Inflammatory macrophage (primary cell): ENCODE measurements at regions not wholly inside any gene's neighbourhood (a gene's known extent, or its start where the extent isn't known, plus 50 kb on each side); places are given as distances from the start of the nearest gene placed in this dataset.

Source experiments
- DNase-seq, 2 donors: peaks; one replicate each; pipeline ENCODE4 v3.0.0-alpha.2; 2020 to 2022

- no peak for DNase-seq
These were observed 122.8 kb upstream of the MTNR1B start for GRCh38 chr11:92846491-92847125.

- no peak for DNase-seq
These were observed 120.9 kb upstream of the MTNR1B start for GRCh38 chr11:92848578-92848977.

- no peak for DNase-seq
These were observed 119.1 kb upstream of the MTNR1B start for GRCh38 chr11:92850296-92850826.

- no peak for DNase-seq
These were observed 117.2 kb upstream of the MTNR1B start for GRCh38 chr11:92852229-92852628.

GRCh38 chr11:92852946-92853345, 116.5 kb upstream of the MTNR1B start:
- DNase-seq: no peak

GRCh38 chr11:92854162-92854561, 115.3 kb upstream of the MTNR1B start:
- no peak for DNase-seq

GRCh38 chr11:92854952-92855351, 114.5 kb upstream of the MTNR1B start:
- no peak for DNase-seq

- no peak for DNase-seq
These were observed 113.6 kb upstream of the MTNR1B start for GRCh38 chr11:92855607-92856405.

GRCh38 chr11:92857407-92857806, 112.0 kb upstream of the MTNR1B start:
- no peak for DNase-seq

- DNase-seq: no peak
These were observed 110.2 kb upstream of the MTNR1B start for GRCh38 chr11:92859156-92859690.

GRCh38 chr11:92861634-92862033, 107.8 kb upstream of the MTNR1B start:
- DNase-seq: no peak

- no peak for DNase-seq
These were observed 104.1 kb upstream of the MTNR1B start for GRCh38 chr11:92865352-92865751.

- DNase-seq: no peak
These were observed 102.7 kb upstream of the MTNR1B start for GRCh38 chr11:92866679-92867282.

GRCh38 chr11:92867913-92868619, 101.4 kb upstream of the MTNR1B start:
- no peak for DNase-seq

GRCh38 chr11:92869716-92870115, 99.7 kb upstream of the MTNR1B start:
- DNase-seq: no peak

GRCh38 chr11:92870196-92870832, 99.1 kb upstream of the MTNR1B start:
- DNase-seq: no peak

- DNase-seq: no peak
These were observed 95.9 kb upstream of the MTNR1B start for GRCh38 chr11:92873551-92873950.

GRCh38 chr11:92875473-92875872, 94.0 kb upstream of the MTNR1B start:
- DNase-seq: no peak

- DNase-seq: no peak
These were observed 90.4 kb upstream of the MTNR1B start for GRCh38 chr11:92879086-92879485.

- no peak for DNase-seq
These were observed 89.1 kb upstream of the MTNR1B start for GRCh38 chr11:92880381-92880780.

GRCh38 chr11:92881940-92882450, 87.5 kb upstream of the MTNR1B start:
- DNase-seq: no peak
